ENCODE measurements at regions not wholly inside any gene's neighbourhood (a gene's known extent, or its start where the extent isn't known, plus 50 kb on each side); places are given as distances from the start of the nearest gene placed in this dataset.

- H3K27me3 ChIP-seq: no peaks in the 10 kb centered on the region
- H3K4me1 ChIP-seq: no peaks in the 10 kb centered on the region
- no peak for FAIRE-seq
- TF ChIP-seq CTCF (IDR thresholded peaks at IDR 0.05): no peak
- ATAC-seq: no peak
- H3K36me3 ChIP-seq: no peaks in the 10 kb centered on the region
- no peaks in the 10 kb centered on the region for H3K9me3 ChIP-seq
- no peak overlapping the region for H3K27ac ChIP-seq
- H3K4me3 ChIP-seq: no peak overlapping the region
- intact Hi-C loops (cut with DNase I): no loop called here
- DNase-seq: no peak
Measured at GRCh38 chr3:187586226-187586625, 84.0 kb downstream of the SST start.

DNA sequence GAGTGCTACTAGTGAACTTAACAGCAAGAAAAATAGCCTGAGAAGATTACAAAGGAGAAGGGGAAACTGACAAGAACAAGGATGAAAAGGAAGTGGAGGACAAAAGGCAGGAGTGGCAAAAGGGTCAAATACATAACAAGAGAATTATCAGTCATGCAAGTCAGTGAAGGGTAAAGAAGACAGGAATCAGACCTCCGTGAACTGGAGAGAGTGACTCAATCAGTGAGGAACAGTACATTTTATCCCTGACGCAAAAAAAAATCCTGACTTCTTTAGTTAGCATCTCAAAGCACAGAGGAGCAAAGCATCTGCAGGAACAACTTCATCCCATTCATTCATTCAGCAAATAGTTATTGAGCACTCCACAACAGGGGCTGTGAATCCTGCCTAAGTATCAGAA is 97.8 kb downstream of the SST start:
- Histone ChIP-seq H3K27ac (no peak overlapping the region), H3K4me3 (no peak overlapping the region), H3K27me3 (no peaks in the 10 kb centered on the region), H3K9me3 (no peaks in the 10 kb centered on the region), H3K4me1 (no peaks in the 10 kb centered on the region), H3K36me3 (no peaks in the 10 kb centered on the region)
- no peak for FAIRE-seq
- intact Hi-C loops (cut with DNase I): no loop called here
- no peak for ATAC-seq
- WGBS, 2 donors: 65 to 67% methylated on average over 2 of the region's 2 CpGs
- no peak for TF ChIP-seq CTCF (IDR thresholded peaks at IDR 0.05)
- DNase-seq: no peak

DNA sequence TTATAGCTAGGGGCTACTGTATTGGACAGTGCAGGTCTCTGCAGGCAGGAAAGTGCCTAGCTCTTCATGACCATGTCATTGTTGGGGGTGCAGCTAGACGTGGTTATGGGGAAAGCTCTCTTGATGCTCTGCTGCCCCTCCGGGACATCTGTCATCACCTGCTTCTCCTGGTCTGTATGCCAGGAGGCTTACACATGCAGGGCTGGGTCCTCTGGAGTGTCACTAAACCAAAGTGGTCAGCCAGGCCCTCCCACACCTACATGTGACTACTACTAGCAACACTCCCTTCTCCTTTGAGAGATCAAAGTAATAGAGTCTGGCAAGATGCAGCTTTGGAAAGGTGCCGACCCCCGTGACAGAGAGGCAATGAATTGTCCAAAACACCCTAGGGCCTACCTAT is 98.5 kb downstream of the SST start:
- no peaks in the 10 kb centered on the region for H3K4me1 ChIP-seq
- intact Hi-C loops (cut with DNase I): no loop called here
- ATAC-seq (no peak), DNase-seq (no peak), FAIRE-seq (no peak)
- no peaks in the 10 kb centered on the region for H3K9me3 ChIP-seq
- no peak overlapping the region for H3K4me3 ChIP-seq
- no peak for TF ChIP-seq CTCF (IDR thresholded peaks at IDR 0.05)
- 62 to 79% methylated on average over 4 of the region's 4 CpGs for WGBS, 2 donors
- no peaks in the 10 kb centered on the region for H3K27me3 ChIP-seq
- H3K36me3 ChIP-seq: no peaks in the 10 kb centered on the region
- no peak overlapping the region for H3K27ac ChIP-seq

- H3K9me3 ChIP-seq: no peaks in the 10 kb centered on the region
- no peaks in the 10 kb centered on the region for H3K27me3 ChIP-seq
- DNase-seq: no peak
- FAIRE-seq: no peak
- ATAC-seq: no peak
- H3K36me3 ChIP-seq: no peaks in the 10 kb centered on the region
- intact Hi-C loops (cut with DNase I): no loop called here
- H3K4me3 ChIP-seq: no peak overlapping the region
- no peak overlapping the region for H3K27ac ChIP-seq
- TF ChIP-seq CTCF (IDR thresholded peaks at IDR 0.05): no peak
- H3K4me1 ChIP-seq: no peaks in the 10 kb centered on the region
- 63% methylated on average over 2 of the region's 2 CpGs for WGBS, 2 donors
Measured at GRCh38 chr3:187570776-187571175, 99.4 kb downstream of the SST start.

- no peak for ATAC-seq
- no peaks in the 10 kb centered on the region for H3K27me3 ChIP-seq
- TF ChIP-seq CTCF (IDR thresholded peaks at IDR 0.05): no peak
- H3K4me1 ChIP-seq: no peaks in the 10 kb centered on the region
- WGBS, 2 donors: 52 to 57% methylated on average over 4 of the region's 4 CpGs
- intact Hi-C loops (cut with DNase I): no loop called here
- no peaks in the 10 kb centered on the region for H3K9me3 ChIP-seq
- H3K4me3 ChIP-seq: no peak overlapping the region
- no peaks in the 10 kb centered on the region for H3K36me3 ChIP-seq
- H3K27ac ChIP-seq: peak overlapping the region in 1 of 4 donors; percentile 1
- no peak for DNase-seq
- no peak for FAIRE-seq
Measured at GRCh38 chr3:187568171-187568570, 102.0 kb downstream of the SST start.
